GM18870 (cell line): ENCODE measurements at regions not wholly inside any gene's neighbourhood (a gene's known extent, or its start where the extent isn't known, plus 50 kb on each side); places are given as distances from the start of the nearest gene placed in this dataset.
"Not testable (repeated sequence)": the region's sequence is repeated elsewhere in the genome, so short reads cannot be mapped to it uniquely, and the experiment has no call there.

Experiments used
- ATAC-seq: cut with Tn5 transposase; IDR thresholded peaks from one replicate; pipeline ENCODE4 v1.9.1; 2021; ENCODE audit warnings: moderate library complexity; ENCODE audit not compliant: unreplicated experiment

GRCh38 chr5:21071986-21072385, 1084.0 kb upstream of the CDH18 start:
- ATAC-seq = no peak

- no peak for ATAC-seq
Observed at GRCh38 chr5:21071421-21071820, 1083.4 kb upstream of the CDH18 start.

DNA sequence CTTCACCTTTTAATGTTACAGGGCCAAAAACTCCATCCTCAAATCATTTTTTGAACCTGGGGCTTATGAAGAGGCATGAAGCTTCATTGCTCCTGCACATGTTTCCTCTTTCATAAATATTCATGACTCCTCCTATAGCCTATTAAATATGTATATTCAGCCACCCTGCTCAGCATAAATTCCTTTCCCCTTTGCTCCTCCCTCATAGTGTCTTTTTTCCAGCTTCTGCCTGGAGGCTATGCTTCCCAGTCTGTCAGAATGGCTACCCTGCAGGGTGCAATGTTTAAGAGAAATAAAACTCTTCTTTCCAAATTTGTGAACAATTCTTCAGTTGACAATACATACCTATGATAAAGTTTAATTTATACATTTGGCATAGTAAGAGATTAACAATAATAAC, 1082.9 kb upstream of the CDH18 start:
- no peak for ATAC-seq

GRCh38 chr5:21067724-21068123, 1079.7 kb upstream of the CDH18 start:
- ATAC-seq = no peak

DNA sequence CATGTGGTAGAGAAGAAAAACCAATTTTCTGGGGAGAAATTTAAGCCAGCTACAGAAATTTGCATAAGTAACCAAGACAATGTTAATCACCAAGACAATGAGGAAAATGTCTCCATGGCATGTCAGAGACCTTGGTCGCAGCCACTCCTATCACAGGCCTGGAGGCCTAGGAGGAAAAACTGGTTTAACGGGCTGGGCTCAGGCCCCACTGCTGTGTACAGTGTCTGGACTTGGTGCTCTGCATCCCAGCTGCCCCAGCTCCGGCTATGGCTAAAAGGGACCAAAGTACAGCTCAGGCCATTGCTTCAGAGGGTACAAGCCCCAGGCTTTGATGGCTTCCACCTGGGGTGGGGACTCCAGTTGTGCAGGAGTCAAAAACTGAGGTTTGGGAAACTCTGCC, 1075.1 kb upstream of the CDH18 start:
- ATAC-seq = no peak

- ATAC-seq = peak; percentile 97
Observed at GRCh38 chr5:21058289-21058688, 1070.3 kb upstream of the CDH18 start.

- no peak for ATAC-seq
Observed at GRCh38 chr5:21051945-21052344, 1063.9 kb upstream of the CDH18 start.

GRCh38 chr5:21049901-21050300, 1061.9 kb upstream of the CDH18 start:
- no peak for ATAC-seq

DNA sequence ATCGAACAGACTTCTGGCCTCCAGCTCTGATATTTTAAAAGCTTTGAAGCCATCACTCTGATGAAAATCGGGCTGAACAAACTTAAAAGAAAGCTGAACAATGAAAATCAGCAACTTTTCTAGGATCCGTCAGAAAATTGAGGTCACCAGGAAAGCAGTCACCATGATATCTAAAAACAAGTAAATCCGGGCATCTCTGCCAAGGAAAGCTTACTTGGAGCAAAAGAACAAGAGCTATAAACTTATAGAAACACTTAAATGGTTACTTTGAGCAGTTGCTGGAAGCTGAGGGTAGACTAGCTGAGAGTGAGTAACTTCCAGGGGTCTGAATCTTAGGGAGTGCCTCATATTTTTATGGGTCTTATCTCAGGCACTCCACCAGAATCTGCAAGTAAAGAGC, 1043.0 kb upstream of the CDH18 start:
- ATAC-seq = no peak

DNA sequence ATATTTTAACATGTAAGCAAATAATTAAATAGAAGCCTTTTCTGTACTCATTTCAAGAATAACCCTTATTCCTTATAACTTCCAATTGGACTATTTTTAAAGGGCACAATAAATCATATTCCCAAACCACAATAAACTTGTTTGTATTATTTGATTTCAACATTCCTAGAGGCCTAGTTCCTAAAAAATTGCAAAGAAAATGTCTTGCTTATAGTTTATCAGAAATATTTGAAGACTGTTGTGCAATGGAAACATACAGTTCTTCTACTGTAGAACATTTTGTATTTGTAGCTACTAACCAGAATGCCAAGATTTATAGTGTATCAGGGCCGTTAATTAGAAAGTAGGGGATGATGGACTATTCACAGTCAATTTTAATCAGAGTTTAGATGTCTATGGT, 1037.0 kb upstream of the CDH18 start:
- ATAC-seq = no peak

- ATAC-seq = no peak
Observed at GRCh38 chr5:21013237-21013636, 1025.2 kb upstream of the CDH18 start.

DNA sequence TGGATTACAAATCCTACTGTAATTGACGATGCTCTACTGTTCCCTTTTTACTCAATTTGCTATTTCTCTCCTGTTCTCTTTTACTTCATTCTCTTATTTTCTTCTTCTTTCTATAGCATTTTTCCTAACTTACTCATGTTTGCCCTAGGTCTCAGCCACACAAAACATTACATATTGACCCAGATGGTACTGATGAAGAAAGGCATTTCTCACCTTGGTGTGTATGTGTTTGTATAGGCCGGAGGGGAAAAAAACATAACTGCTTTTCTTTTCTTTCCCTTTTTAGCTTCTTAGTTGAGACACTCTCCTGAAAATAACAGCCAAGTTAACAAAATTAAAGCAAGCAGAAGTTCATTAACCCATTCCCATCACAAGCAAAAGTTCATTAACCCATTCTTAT, 1019.8 kb upstream of the CDH18 start:
- no peak for ATAC-seq

GRCh38 chr5:20988933-20989332, 1000.9 kb upstream of the CDH18 start:
- not testable (repeated sequence) for ATAC-seq

DNA sequence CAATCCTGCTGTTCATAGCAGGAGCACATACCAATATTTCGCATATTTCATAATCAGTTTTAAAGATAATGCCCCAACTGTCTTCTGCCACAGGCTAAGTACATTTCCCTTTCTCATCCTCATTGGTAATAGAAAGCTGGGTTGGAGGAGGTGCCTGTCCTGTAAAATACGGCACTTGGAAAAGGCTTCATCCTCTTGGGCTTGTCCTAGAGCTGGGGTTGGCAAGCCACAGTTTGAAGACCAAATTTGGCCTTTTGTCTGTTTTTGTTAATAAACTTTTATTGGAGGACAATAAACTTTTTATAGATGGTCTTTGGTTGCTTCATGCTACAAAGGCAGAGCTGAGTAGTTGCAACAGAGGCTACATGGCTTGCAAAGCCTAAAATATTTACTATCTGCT, 997.8 kb upstream of the CDH18 start:
- no peak for ATAC-seq

DNA sequence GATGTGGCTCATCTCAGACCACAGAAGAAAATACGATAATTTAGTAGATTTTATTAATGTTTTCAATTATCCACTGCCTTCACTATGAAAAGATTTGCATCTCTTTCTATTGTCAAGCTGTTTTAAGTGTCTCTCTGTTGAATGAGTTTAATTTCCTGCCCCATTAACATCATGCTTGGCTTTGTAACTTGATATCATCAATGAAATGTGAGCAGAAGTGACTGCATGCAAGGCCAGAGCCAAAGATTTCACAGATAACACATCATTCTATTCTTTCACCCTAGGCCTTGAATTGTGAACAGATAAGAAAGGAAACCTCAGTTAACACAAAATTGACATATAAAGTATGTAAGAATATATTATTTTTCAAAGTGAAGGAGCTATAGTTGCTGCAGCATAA, 986.4 kb upstream of the CDH18 start:
- no peak for ATAC-seq

GRCh38 chr5:20972419-20972925, 984.5 kb upstream of the CDH18 start:
- peak; percentile 75 for ATAC-seq

DNA sequence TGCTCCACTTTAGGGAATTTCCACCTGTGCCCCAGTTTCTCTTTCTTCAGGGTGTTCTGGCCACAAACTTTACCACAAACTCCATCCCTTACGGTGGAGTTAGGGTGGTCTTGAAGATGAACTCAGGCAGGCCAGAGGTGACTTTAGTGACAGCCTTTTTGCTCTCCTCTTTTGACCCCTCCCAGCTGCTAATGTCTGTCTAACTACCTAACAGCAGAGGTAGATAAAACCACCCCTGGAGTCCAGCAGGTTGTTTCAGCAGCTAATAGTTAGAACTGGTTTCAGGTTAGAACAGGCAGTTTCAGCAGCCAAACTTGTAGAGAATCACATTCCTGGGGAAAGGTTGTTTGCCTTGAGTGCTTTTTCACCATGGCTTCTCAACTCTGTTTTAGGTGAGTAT, 971.3 kb upstream of the CDH18 start:
- no peak for ATAC-seq

DNA sequence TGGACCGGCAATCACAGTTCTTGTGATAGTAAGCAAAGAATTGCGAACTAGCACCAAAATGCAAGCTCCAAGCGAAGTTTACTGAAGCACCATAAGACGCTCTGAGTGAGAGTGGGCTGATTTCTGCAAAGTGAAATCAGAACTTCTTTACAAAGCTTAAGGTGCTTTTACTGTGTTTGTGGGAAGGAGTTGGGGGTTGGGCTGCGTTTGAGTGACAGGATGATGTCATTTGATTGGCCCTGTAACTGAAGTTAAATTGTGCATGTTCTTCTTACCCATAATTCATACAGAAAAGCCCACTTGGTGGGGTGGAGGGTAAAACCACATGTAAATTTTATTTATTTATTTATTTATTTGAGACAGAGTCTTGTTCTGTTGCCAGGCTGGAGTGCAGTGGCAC, 970.6 kb upstream of the CDH18 start:
- ATAC-seq = no peak

- no peak for ATAC-seq
Observed at GRCh38 chr5:20956134-20956533, 968.1 kb upstream of the CDH18 start.

DNA sequence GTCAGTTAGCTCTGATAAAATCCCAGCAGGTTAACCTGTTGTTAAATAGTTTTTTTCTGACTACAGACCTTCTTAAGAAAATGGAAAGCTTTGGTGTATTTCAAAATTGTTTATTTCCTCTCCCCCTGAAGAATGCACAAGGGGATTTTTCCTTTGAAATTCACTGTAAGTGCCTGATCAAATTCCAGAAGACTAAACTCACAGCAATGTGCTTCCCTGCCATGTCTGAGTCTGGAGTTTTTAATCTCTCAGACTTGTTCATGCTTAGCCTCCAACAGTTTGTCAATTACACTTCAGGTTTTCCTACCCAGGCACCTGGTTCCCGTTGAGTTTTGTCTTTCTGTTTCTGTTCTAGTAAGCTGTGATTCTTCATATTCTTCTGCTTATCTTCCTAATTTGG, 961.6 kb upstream of the CDH18 start:
- no peak for ATAC-seq

GRCh38 chr5:20943183-20943971, 955.4 kb upstream of the CDH18 start:
- not testable (repeated sequence) for ATAC-seq

- not testable (repeated sequence) for ATAC-seq
Observed at GRCh38 chr5:20942603-20943002, 954.6 kb upstream of the CDH18 start.

DNA sequence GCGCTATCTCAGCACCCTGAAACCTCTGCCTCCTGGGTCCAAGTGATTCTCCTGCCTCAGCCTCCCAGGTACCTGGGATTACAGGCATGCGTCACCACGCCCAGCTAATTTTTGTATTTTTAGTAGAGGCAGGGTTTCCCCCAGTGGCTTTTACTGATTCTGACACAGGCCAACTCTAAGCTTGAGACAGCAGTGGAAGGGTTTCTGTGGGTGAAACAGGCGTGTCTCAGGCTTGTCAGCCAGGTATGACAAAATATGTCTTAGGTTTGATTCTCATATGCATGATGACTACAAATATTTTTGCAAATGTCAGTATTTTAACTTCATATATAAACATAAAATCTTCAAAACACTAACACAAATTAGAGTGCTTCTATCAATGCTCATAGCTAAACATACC, 952.8 kb upstream of the CDH18 start:
- not testable (repeated sequence) for ATAC-seq
